Thoracic aorta (tissue), 2 donors: ENCODE measurements at regions not wholly inside any gene's neighbourhood (a gene's known extent, or its start where the extent isn't known, plus 50 kb on each side); places are given as distances from the start of the nearest gene placed in this dataset.
"Not testable (repeated sequence)": the region's sequence is repeated elsewhere in the genome, so short reads cannot be mapped to it uniquely, and the experiment has no call there.

Experiments
- ATAC-seq: fragments of 150-250 bp; one replicate; pipeline ENCODE4 v1.8.0; 2017; ENCODE audit warnings: low read depth; ENCODE audit not compliant: insufficient number of reproducible peaks, low FRiP score
- DNase-seq: peaks from one replicate; pipeline ENCODE4 v3.0.0-alpha.2; 2020; ENCODE audit warnings: low spot score
- H3K27ac ChIP-seq, 2 donors: fragments of 200-600 bp; sonication (generic); 1 replicate in 1 of 2; 2 replicates in 1 of 2; pipeline ENCODE4 v1.5.1; 2016; ENCODE audit warnings: mild to moderate bottlenecking in 2 of 2, moderate library complexity in 2 of 2
- H3K27me3 ChIP-seq: fragments of 200-600 bp; sonication (generic); replicated peaks from 2 replicates; pipeline ENCODE4 v1.6.0; 2016; ENCODE audit warnings: mild to moderate bottlenecking; ENCODE audit not compliant: insufficient read depth
- H3K36me3 ChIP-seq: fragments of 200-600 bp; sonication (generic); one replicate; pipeline ENCODE4 v1.5.1; 2016
- H3K4me1 ChIP-seq, 2 donors: fragments of 200-600 bp; sonication (generic); 1 replicate in 1 of 2; 2 replicates in 1 of 2; pipeline versions ENCODE4 v1.5.1 to v1.6.0; 2016; ENCODE audit warnings: low read depth in 2 of 2, mild to moderate bottlenecking in 1 of 2; ENCODE audit not compliant: control insufficient read depth in 1 of 2
- H3K4me3 ChIP-seq: fragments of 200-600 bp; sonication (generic); 2 replicates; pipeline ENCODE4 v1.5.1; 2016; ENCODE audit warnings: mild to moderate bottlenecking
- H3K9me3 ChIP-seq: fragments of 200-600 bp; sonication (generic); 2 replicates; pipeline ENCODE4 v1.5.1; 2016
- CTCF ChIP-seq: fragments of 200-600 bp; sonication (generic); IDR thresholded peaks from one replicate; pipeline ENCODE4 v1.5.1; 2019; ENCODE audit warnings: antibody characterized with exemption

DNA sequence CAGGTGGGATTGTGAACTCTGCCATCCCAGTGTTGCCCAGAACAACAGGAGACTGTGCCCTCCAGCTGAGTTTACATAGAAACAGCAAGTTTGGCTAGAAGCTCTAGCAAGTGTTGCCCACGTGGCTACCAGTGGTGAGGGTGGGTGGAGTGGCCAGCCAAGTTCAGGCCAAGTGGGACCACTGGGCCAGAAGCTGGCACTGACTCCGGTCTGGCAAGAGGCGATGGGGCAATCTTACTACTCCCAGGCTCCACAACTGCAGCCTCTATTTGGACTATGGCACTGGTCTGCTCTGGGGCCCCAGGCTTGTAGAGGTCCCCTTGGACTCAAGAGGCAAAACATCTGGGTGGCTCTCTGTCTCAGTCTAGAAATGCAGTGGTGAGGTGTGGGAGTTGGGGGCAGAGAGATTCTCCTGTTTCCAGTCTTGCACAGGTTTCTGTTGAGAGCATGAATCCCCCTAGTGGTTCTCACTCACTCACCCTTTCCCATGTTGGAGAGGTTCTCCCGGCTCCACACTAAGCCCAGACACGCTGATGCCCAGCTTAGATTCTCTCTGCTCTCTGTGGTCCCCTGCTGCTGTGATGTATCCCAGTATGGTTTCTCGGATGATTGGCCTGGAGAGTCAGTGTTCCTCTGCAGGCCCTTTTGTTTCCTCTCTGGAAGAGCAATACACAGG, 615.3 kb downstream of the PDHA2 start:
- Histone ChIP-seq H3K4me1 (no peaks in the 10 kb centered on the region), H3K27me3 (no peaks in the 10 kb centered on the region), H3K4me3 (no peak overlapping the region), H3K27ac (no peak overlapping the region), H3K36me3 (no peaks in the 10 kb centered on the region), H3K9me3 (no peaks in the 10 kb centered on the region)
- no peak for ATAC-seq
- no peak for TF ChIP-seq CTCF
- no peak for DNase-seq

DNA sequence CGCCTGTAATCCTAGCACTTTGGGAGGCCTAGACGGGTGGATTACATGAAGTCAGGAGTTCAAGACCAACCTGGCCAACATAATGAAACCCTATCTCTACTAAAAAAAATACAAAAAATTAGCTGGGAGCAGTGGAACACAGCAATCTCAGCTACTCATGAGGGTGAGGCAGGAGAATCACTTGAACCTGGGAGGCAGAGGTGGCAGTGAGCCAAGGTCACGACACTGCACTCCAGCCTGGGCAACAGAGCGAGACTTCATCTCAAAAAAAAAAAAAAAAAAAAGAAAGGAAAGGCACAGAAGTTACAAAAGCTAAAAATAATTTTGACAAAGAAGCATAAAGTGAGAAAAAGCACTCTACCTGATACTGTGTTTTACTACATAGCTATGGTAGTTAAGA, 618.1 kb downstream of the PDHA2 start:
- H3K4me1 ChIP-seq, H3K4me3 ChIP-seq, DNase-seq, H3K9me3 ChIP-seq, ATAC-seq, H3K36me3 ChIP-seq, H3K27me3 ChIP-seq, H3K27ac ChIP-seq: not testable (repeated sequence)

GRCh38 chr4:96459105-96459504, 619.2 kb downstream of the PDHA2 start:
- DNase-seq (no peak), ATAC-seq (no peak)
- Histone ChIP-seq H3K27ac (no peak overlapping the region), H3K9me3 (no peaks in the 10 kb centered on the region), H3K4me3 (no peak overlapping the region), H3K36me3 (no peaks in the 10 kb centered on the region), H3K4me1 (no peaks in the 10 kb centered on the region), H3K27me3 (no peaks in the 10 kb centered on the region)
- no peak for TF ChIP-seq CTCF

DNA sequence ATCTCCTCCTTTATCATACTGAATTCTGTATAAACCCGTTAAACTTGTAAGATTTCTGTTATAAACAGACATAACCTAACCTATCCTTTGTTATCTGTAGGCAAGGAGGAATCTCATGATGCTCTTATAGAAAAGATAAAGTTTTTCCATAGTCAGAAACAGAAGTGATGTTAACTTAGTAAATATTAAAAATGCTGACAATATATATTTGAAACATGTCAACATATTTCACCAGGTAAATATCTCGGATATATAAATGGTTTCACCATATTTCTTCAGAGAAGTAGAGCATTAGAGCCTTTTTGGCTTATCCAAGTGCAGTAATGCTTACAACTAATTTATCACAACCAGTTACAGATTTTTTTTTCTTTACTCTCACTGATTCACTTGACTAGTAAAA, 625.9 kb downstream of the PDHA2 start:
- TF ChIP-seq CTCF = no peak
- no peaks in the 10 kb centered on the region for H3K4me1 ChIP-seq

GRCh38 chr4:96471956-96472867, 632.3 kb downstream of the PDHA2 start:
- Histone ChIP-seq H3K27me3 (no peaks in the 10 kb centered on the region), H3K27ac (no peak overlapping the region), H3K36me3 (no peaks in the 10 kb centered on the region), H3K4me3 (no peak overlapping the region), H3K4me1 (no peaks in the 10 kb centered on the region), H3K9me3 (no peaks in the 10 kb centered on the region)
- ATAC-seq (no peak), DNase-seq (no peak)
- TF ChIP-seq CTCF = no peak

More for the DNA sequence above, 625.9 kb downstream of the PDHA2 start:
- H3K36me3 ChIP-seq = no peaks in the 10 kb centered on the region
- H3K27me3 ChIP-seq = no peaks in the 10 kb centered on the region
- ATAC-seq (no peak), DNase-seq (no peak)
- H3K9me3 ChIP-seq = no peaks in the 10 kb centered on the region
- no peak overlapping the region for H3K4me3 ChIP-seq
- H3K27ac ChIP-seq = no peak overlapping the region
